Body of pancreas (tissue), 4 donors: ENCODE measurements at regions not wholly inside any gene's neighbourhood (a gene's known extent, or its start where the extent isn't known, plus 50 kb on each side); places are given as distances from the start of the nearest gene placed in this dataset.

ENCODE experiments used
- ATAC-seq: fragments of 150-250 bp; one replicate; pipeline ENCODE4 v1.9.1; 2016
- DNase-seq, 4 donors: peaks; one replicate each; pipeline ENCODE4 v3.0.0-alpha.2; 2019
- H3K27ac ChIP-seq, 4 donors: fragments of 200-600 bp; sonication (generic); 1 replicate in 3 of 4; 2 replicates in 1 of 4; pipeline versions ENCODE4 v1.5.1 to v1.6.1; 2016 to 2019; ENCODE audit warnings: mild to moderate bottlenecking in 1 of 4, mixed read lengths in 1 of 4, moderate library complexity in 1 of 4
- H3K27me3 ChIP-seq, 2 donors: fragments of 200-600 bp; sonication (generic); one replicate each; pipeline ENCODE4 v1.6.0; 2016; ENCODE audit warnings: mild to moderate bottlenecking in 1 of 2
- H3K36me3 ChIP-seq, 2 donors: fragments of 200-600 bp; sonication (generic); replicated peaks in 1 of 2; 2 replicates each; pipeline ENCODE4 v1.5.1; 2016; ENCODE audit warnings: low read depth in 2 of 2; ENCODE audit not compliant: insufficient read depth in 1 of 2
- H3K4me1 ChIP-seq: fragments of 200-600 bp; sonication (generic); one replicate; pipeline ENCODE4 v1.6.0; 2016
- H3K4me3 ChIP-seq, 2 donors: fragments of 200-600 bp; sonication (generic); 1 replicate in 1 of 2; 2 replicates in 1 of 2; pipeline ENCODE4 v1.5.1; 2016 to 2019
- H3K9me3 ChIP-seq, 3 donors: fragments of 200-600 bp; sonication (generic); 1 replicate in 2 of 3; 2 replicates in 1 of 3; pipeline ENCODE4 v1.5.1; 2016
- CTCF ChIP-seq, 7 experiments: fragments of 450-650 bp in 4 of 7; fragments of 200-600 bp in 3 of 7; sonication (generic) in 3 of 7; IDR thresholded peaks; one replicate each; pipeline ENCODE4 v1.5.1; 2016 to 2019; ENCODE audit warnings: antibody characterized with exemption in 7 of 7
- POLR2A ChIP-seq, 3 donors: fragments of 450-650 bp; IDR thresholded peaks; one replicate each; pipeline ENCODE4 v1.6.1; 2016; ENCODE audit warnings: antibody characterized with exemption in 3 of 3, mild to moderate bottlenecking in 2 of 3
- WGBS, 2 donors: methylation state at CpG; one replicate each; pipeline ENCODE4 v1.1.5; 2017; 5-methylcytosine and 5-hydroxymethylcytosine counted together
- intact Hi-C: fragments of 100-400 bp; cut with DNase I; formaldehyde crosslinking; loops from one replicate; pipeline ENCODE4 v1.15.1; 2023

GRCh38 chr20:50290808-50291207 is 100.2 kb downstream of the CEBPB start:
- 74 to 86% methylated on average over 5 of the region's 5 CpGs for WGBS, 2 donors
- intact Hi-C loops, result no loop called here
- ATAC-seq (no peak), DNase-seq (no peak)
- Histone ChIP-seq H3K27me3 (no peaks in the 10 kb centered on the region), H3K4me1 (peaks cover 16% of the 10 kb centered on the region), H3K4me3 (no peak overlapping the region), H3K9me3 (no peaks in the 10 kb centered on the region), H3K36me3 (no peaks in the 10 kb centered on the region), H3K27ac (no peak overlapping the region)
- TF ChIP-seq CTCF (IDR thresholded peaks at IDR 0.05) (no peak), POLR2A (IDR thresholded peaks at IDR 0.05) (no peak)

GRCh38 chr20:50291254-50292078 is 100.8 kb downstream of the CEBPB start:
- 74 to 80% methylated on average over 13 to 16 of the region's 16 CpGs for WGBS, 2 donors
- no peak for DNase-seq
- Histone ChIP-seq H3K9me3 (no peaks in the 10 kb centered on the region), H3K27me3 (no peaks in the 10 kb centered on the region), H3K4me3 (no peak overlapping the region), H3K4me1 (peaks cover 16% of the 10 kb centered on the region), H3K27ac (peak overlapping the region in 2 of 4 donors; percentile 52 to 71), H3K36me3 (no peaks in the 10 kb centered on the region)
- TF ChIP-seq CTCF (IDR thresholded peaks at IDR 0.05), result no peak
- no peak for TF ChIP-seq POLR2A (IDR thresholded peaks at IDR 0.05)
- intact Hi-C loops, result no loop called here
- ATAC-seq, result no peak

- H3K27me3 ChIP-seq, result no peaks in the 10 kb centered on the region
- H3K9me3 ChIP-seq, result no peaks in the 10 kb centered on the region
- intact Hi-C loops, result no loop called here
- ATAC-seq, result no peak
- no peaks in the 10 kb centered on the region for H3K36me3 ChIP-seq
- DNase-seq, result no peak
- 51 to 76% methylated on average over 6 to 8 of the region's 8 CpGs for WGBS, 2 donors
- no peak for TF ChIP-seq POLR2A (IDR thresholded peaks at IDR 0.05)
- no peak for TF ChIP-seq CTCF (IDR thresholded peaks at IDR 0.05)
- H3K4me3 ChIP-seq, result no peak overlapping the region
- peak overlapping the region; percentile 35 to 71 (median 60) for H3K27ac ChIP-seq
- peaks cover 16% of the 10 kb centered on the region for H3K4me1 ChIP-seq
Measured at GRCh38 chr20:50292079-50292590, 101.5 kb downstream of the CEBPB start.

GRCh38 chr20:50292591-50293283 is 102.1 kb downstream of the CEBPB start:
- no peak overlapping the region for H3K4me3 ChIP-seq
- no peaks in the 10 kb centered on the region for H3K36me3 ChIP-seq
- H3K4me1 ChIP-seq, result peaks cover 16% of the 10 kb centered on the region

More at GRCh38 chr20:50292591-50293283, 102.1 kb downstream of the CEBPB start:
- ATAC-seq (peak; percentile 89), DNase-seq (peak; percentile 81 to 93 (median 84))
- no peaks in the 10 kb centered on the region for H3K27me3 ChIP-seq
- H3K27ac ChIP-seq, result peak overlapping the region; percentile 35 to 71 (median 60)
- intact Hi-C loops, result no loop called here
- no peaks in the 10 kb centered on the region for H3K9me3 ChIP-seq
- TF ChIP-seq POLR2A (IDR thresholded peaks at IDR 0.05) (no peak), CTCF (IDR thresholded peaks at IDR 0.05) (no peak)
- WGBS, 2 donors, result 38 to 48% methylated on average over 11 to 26 of the region's 26 CpGs
